K562 (cell line): ENCODE measurements at regions not wholly inside any gene's neighbourhood (a gene's known extent, or its start where the extent isn't known, plus 50 kb on each side); places are given as distances from the start of the nearest gene placed in this dataset.

Experiments used
- ATAC-seq: fragments of 200-7000 bp; cut with Tn5 transposase; 3 replicates; pipeline ENCODE4 v1.9.1; 2020; ENCODE audit warnings: moderate library complexity
- BruUV-seq: library from RNA; stranded (reverse); fragments of 400-500 nt; replicated peaks from 2 replicates; lab custom pipeline; 2021; lab: Mats Ljungman, UMichigan
- CTCF ChIA-PET: fragments of 300-600 bp; formaldehyde crosslinking; extraction: SDS; loops from one replicate; lab custom pipeline; 2021; ENCODE audit warnings: low intra/inter-chr PET ratio; lab: Yijun Ruan, JAX
- POLR2A ChIA-PET: fragments of 300-600, 350-650 bp; sonication (Branson Sonifier 250); formaldehyde crosslinking; extraction: SDS; loops from one replicate; lab custom pipeline; 2021; ENCODE audit warnings: antibody characterized with exemption, inconsistent platforms; lab: Yijun Ruan, JAX
- DNase-seq, 4 experiments: peaks; one replicate each; pipeline versions ENCODE4 v3.0.0 to v3.0.0-alpha.2; 2011 to 2018; ENCODE audit warnings: low spot score in 3 of 4, mixed read lengths in 3 of 4; ENCODE audit errors: extremely low read depth in 1 of 4
- FAIRE-seq: peaks from 2 replicates; lab custom pipeline; 2011; peaks lifted over from hg19 to GRCh38; lab: Jason Lieb, UNC
- H2AFZ ChIP-seq: 2 replicates; pipeline ENCODE4 v1.6.0; 2011; ENCODE audit warnings: low read depth, low read length, control low read depth, inconsistent platforms
- H3K27ac ChIP-seq: fragments of 200-600 bp; 3 replicates; pipeline ENCODE4 v1.8.0; 2011; ENCODE audit warnings: low read depth, mild to moderate bottlenecking, control low read depth, inconsistent platforms, low read length, moderate library complexity, mixed read lengths; ENCODE audit errors: extremely low read depth
- H3K27me3 ChIP-seq, 2 experiments: fragments of 300-600 bp in 1 of 2; 2 replicates in 1 of 2; 3 replicates in 1 of 2; pipeline versions ENCODE4 v1.6.0 to v1.8.0; 2011; ENCODE audit warnings: inconsistent platforms in 2 of 2, low read length in 2 of 2, mild to moderate bottlenecking in 1 of 2, mixed read lengths in 1 of 2, moderate library complexity in 1 of 2; ENCODE audit not compliant: control insufficient read depth in 2 of 2, insufficient read depth in 2 of 2
- H3K36me3 ChIP-seq: fragments of 300-600 bp; 3 replicates; pipeline ENCODE4 v1.8.0; 2011; ENCODE audit warnings: mild to moderate bottlenecking, low read length, inconsistent platforms; ENCODE audit not compliant: control insufficient read depth, insufficient read depth
- H3K4me1 ChIP-seq, 2 experiments: fragments of 200-600 bp in 1 of 2; replicated peaks in 1 of 2; 2 replicates in 1 of 2; 3 replicates in 1 of 2; pipeline versions ENCODE4 v1.5.1 to v1.8.0; 2011; ENCODE audit warnings: inconsistent platforms in 2 of 2, low read length in 2 of 2, mild to moderate bottlenecking in 1 of 2, mixed read lengths in 1 of 2, moderate library complexity in 1 of 2; ENCODE audit not compliant: control insufficient read depth in 2 of 2, insufficient read depth in 2 of 2
- H3K4me2 ChIP-seq: 2 replicates; pipeline ENCODE4 v1.6.1; 2011; ENCODE audit warnings: low read length, control low read depth, inconsistent platforms, mixed read lengths; ENCODE audit not compliant: insufficient read depth
- H3K4me3 ChIP-seq: fragments of 200-600 bp; sonication (generic), shearing (Covaris generic); 2 replicates; pipeline ENCODE4 v1.5.1; 2016; ENCODE audit warnings: control low read depth, inconsistent platforms
- H3K79me2 ChIP-seq: fragments of 200-600 bp; 3 replicates; pipeline ENCODE4 v1.8.0; 2011; ENCODE audit warnings: low read length, inconsistent platforms; ENCODE audit not compliant: control insufficient read depth, insufficient read depth
- H3K9ac ChIP-seq, 2 experiments: 2 replicates each; pipeline versions ENCODE4 v1.6.0 to v1.6.1; 2011; ENCODE audit warnings: low read depth in 2 of 2, low read length in 2 of 2, control low read depth in 1 of 2, inconsistent platforms in 1 of 2, mild to moderate bottlenecking in 1 of 2, mixed read lengths in 1 of 2; ENCODE audit not compliant: insufficient read depth in 1 of 2
- H3K9me1 ChIP-seq: one replicate; pipeline ENCODE4 v1.6.0; 2011; ENCODE audit warnings: inconsistent platforms, mild to moderate bottlenecking, low read length, moderate library complexity; ENCODE audit not compliant: control insufficient read depth, insufficient read depth
- H3K9me3 ChIP-seq: replicated peaks from 2 replicates; pipeline ENCODE4 v1.5.1; 2011; ENCODE audit warnings: low read depth, low read length, inconsistent platforms; ENCODE audit not compliant: control insufficient read depth, insufficient read depth
- H4K20me1 ChIP-seq: replicated peaks from 2 replicates; pipeline ENCODE4 v1.6.1; 2011; ENCODE audit warnings: low read length, inconsistent platforms, mixed read lengths; ENCODE audit not compliant: control insufficient read depth, insufficient read depth
- EHMT2 ChIP-seq: fragments of 450-650 bp; IDR thresholded peaks from 2 replicates; pipeline ENCODE4 v1.6.1; 2018; ENCODE audit warnings: antibody characterized with exemption
- KDM1A ChIP-seq, 2 experiments: fragments of 450-650 bp; IDR thresholded peaks; 2 replicates each; pipeline ENCODE4 v1.6.1; 2016; ENCODE audit warnings: mild to moderate bottlenecking in 2 of 2
- LCOR ChIP-seq: sonication (generic); formaldehyde crosslinking; IDR thresholded peaks from 2 replicates; pipeline ENCODE4 v1.8.0; 2022; ENCODE audit warnings: mild to moderate bottlenecking, missing genetic modification reagents
- SETDB1 ChIP-seq: IDR thresholded peaks from one replicate; pipeline ENCODE4 v1.6.1; 2012; ENCODE audit warnings: low read length, control low read depth, inconsistent platforms
- TOE1 ChIP-seq, 2 experiments: fragments of 450-650 bp in 1 of 2; sonication (generic) in 1 of 2; formaldehyde crosslinking in 1 of 2; IDR thresholded peaks; 2 replicates each; pipeline versions ENCODE4 v1.7.1 to v1.8.0; 2016 to 2022; ENCODE audit warnings: borderline replicate concordance in 2 of 2, mild to moderate bottlenecking in 2 of 2, antibody characterized with exemption in 1 of 2, inconsistent platforms in 1 of 2, low read depth in 1 of 2, missing genetic modification reagents in 1 of 2, moderate library complexity in 1 of 2
- WGBS: fragments of 100-300 bp; shearing (Covaris generic); methylation state at CpG from one replicate; pipeline ENCODE4 v1.1.6; 2016; ENCODE audit warnings: low coverage, mixed read lengths; ENCODE audit not compliant: insufficient coverage; ENCODE audit errors: missing lambda C conversion rate; 5-methylcytosine and 5-hydroxymethylcytosine counted together
- in situ Hi-C: fragments of 300-500 bp; cut with MboI; formaldehyde crosslinking; loops from 4 replicates; pipeline ENCODE4 v1.15.0; 2018; ENCODE audit warnings: inconsistent platforms, mixed read lengths
- intact Hi-C: fragments of 100-400 bp; cut with micrococcal nuclease; formaldehyde crosslinking; loops from 2 replicates; pipeline ENCODE4 v1.14.2; 2022
- TF ChIP-seq, protein P1 (sequence below): sonication (generic); formaldehyde crosslinking; IDR thresholded peaks from 2 replicates; pipeline ENCODE4 v1.8.0; 2022; ENCODE audit warnings: missing genetic modification reagents, mild to moderate bottlenecking, borderline replicate concordance
- TF ChIP-seq, protein P2 (sequence below): fragments of 250-450 bp; sonication (Bioruptor Pico); IDR thresholded peaks from 2 replicates; pipeline ENCODE4 v1.5.0; 2021
- TF ChIP-seq, protein P3 (sequence below), 2 experiments: fragments of 450-650 bp; formaldehyde crosslinking in 1 of 2; IDR thresholded peaks; 2 replicates each; pipeline versions ENCODE4 v1.4.0 to v1.6.1; 2014 to 2020; ENCODE audit warnings: mild to moderate bottlenecking in 2 of 2, borderline replicate concordance in 1 of 2, low read depth in 1 of 2

DNA sequence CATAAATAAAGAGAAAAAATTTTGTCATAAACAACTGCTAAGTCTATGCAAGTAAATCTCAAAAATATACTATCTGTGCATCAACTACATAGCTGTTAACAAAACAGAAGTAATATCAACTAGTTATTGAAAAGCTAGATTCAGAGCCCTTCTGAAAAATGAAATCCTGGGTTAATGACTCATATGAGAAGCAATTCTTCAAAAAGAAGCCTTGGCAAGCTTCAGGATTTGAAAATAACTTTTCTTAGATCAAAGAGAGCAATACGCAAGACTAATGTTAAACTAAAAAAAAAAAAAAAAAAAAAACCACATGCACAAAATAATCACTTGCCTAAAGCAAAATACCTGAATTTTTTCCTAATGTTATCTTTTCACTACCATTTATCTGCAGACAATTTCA is 566.1 kb upstream of the BOD1L1 start (continued):
- TF ChIP-seq, protein P1, sequence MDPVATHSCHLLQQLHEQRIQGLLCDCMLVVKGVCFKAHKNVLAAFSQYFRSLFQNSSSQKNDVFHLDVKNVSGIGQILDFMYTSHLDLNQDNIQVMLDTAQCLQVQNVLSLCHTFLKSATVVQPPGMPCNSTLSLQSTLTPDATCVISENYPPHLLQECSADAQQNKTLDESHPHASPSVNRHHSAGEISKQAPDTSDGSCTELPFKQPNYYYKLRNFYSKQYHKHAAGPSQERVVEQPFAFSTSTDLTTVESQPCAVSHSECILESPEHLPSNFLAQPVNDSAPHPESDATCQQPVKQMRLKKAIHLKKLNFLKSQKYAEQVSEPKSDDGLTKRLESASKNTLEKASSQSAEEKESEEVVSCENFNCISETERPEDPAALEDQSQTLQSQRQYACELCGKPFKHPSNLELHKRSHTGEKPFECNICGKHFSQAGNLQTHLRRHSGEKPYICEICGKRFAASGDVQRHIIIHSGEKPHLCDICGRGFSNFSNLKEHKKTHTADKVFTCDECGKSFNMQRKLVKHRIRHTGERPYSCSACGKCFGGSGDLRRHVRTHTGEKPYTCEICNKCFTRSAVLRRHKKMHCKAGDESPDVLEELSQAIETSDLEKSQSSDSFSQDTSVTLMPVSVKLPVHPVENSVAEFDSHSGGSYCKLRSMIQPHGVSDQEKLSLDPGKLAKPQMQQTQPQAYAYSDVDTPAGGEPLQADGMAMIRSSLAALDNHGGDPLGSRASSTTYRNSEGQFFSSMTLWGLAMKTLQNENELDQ (CRISPR knock-in tag) = no peak
- no peak for TF ChIP-seq KDM1A (IDR thresholded peaks at IDR 0.05)
- TF ChIP-seq SETDB1 = no peak
- no peak for TF ChIP-seq TOE1 (IDR thresholded peaks at IDR 0.05; ENCODE audit: borderline replicate concordance)
- no peak for TF ChIP-seq TOE1 (CRISPR knock-in tag; IDR thresholded peaks at IDR 0.05; ENCODE audit: borderline replicate concordance, low read depth)
- TF ChIP-seq, protein P2, sequence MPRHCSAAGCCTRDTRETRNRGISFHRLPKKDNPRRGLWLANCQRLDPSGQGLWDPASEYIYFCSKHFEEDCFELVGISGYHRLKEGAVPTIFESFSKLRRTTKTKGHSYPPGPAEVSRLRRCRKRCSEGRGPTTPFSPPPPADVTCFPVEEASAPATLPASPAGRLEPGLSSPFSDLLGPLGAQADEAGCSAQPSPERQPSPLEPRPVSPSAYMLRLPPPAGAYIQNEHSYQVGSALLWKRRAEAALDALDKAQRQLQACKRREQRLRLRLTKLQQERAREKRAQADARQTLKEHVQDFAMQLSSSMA (CRISPR knock-in tag) = no peak
- TF ChIP-seq, all 486 proteins: peak for 0

DNA sequence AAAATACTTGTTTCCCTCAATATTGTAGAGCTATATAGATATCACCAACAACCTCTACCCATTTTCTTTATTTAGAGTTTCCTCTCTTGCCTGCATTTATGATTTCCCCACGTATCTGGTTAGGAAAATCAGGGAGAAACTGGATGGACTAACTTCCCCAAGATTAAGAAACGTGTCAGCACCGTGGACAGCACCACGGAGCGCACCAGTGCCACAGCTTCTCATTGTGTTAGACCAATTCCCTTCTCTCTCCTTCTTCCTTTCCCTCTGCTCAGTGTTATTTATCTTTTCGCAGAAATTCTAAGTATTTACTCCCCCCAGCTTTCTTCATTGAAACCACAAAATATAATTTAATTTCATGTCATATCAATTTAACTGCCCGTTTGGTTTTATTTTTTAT is 568.6 kb upstream of the BOD1L1 start:
- POLR2A ChIA-PET = no interaction called here
- no peak overlapping the region for H2AFZ ChIP-seq
- no peak overlapping the region for H3K4me3 ChIP-seq
- CTCF ChIA-PET = no interaction called here
- in situ Hi-C loops = no loop called here
- no peaks in the 10 kb centered on the region for H3K9me3 ChIP-seq
- no peak overlapping the region for H3K9ac ChIP-seq
- H4K20me1 ChIP-seq = no peaks in the 10 kb centered on the region
- H3K79me2 ChIP-seq = no peaks in the 10 kb centered on the region
- H3K27me3 ChIP-seq = no peaks in the 10 kb centered on the region
- H3K4me1 ChIP-seq = no peaks in the 10 kb centered on the region
- 0% methylated on average over 7 of the region's 7 CpGs for WGBS
- no peak for FAIRE-seq
- no peaks in the 10 kb centered on the region for H3K9me1 ChIP-seq
- H3K27ac ChIP-seq = no peak overlapping the region
- DNase-seq = peak in 2 of 4 experiments; percentile 7 to 8
- ATAC-seq = no peak
- H3K36me3 ChIP-seq = no peaks in the 10 kb centered on the region
- intact Hi-C loops = no loop called here
- no TSS peak for BruUV-seq
- TF ChIP-seq EHMT2 (peak; percentile 66; the same call in 1 of the 2 replicates), LCOR (CRISPR knock-in tag) (no peak)
- TF ChIP-seq, protein P3, sequence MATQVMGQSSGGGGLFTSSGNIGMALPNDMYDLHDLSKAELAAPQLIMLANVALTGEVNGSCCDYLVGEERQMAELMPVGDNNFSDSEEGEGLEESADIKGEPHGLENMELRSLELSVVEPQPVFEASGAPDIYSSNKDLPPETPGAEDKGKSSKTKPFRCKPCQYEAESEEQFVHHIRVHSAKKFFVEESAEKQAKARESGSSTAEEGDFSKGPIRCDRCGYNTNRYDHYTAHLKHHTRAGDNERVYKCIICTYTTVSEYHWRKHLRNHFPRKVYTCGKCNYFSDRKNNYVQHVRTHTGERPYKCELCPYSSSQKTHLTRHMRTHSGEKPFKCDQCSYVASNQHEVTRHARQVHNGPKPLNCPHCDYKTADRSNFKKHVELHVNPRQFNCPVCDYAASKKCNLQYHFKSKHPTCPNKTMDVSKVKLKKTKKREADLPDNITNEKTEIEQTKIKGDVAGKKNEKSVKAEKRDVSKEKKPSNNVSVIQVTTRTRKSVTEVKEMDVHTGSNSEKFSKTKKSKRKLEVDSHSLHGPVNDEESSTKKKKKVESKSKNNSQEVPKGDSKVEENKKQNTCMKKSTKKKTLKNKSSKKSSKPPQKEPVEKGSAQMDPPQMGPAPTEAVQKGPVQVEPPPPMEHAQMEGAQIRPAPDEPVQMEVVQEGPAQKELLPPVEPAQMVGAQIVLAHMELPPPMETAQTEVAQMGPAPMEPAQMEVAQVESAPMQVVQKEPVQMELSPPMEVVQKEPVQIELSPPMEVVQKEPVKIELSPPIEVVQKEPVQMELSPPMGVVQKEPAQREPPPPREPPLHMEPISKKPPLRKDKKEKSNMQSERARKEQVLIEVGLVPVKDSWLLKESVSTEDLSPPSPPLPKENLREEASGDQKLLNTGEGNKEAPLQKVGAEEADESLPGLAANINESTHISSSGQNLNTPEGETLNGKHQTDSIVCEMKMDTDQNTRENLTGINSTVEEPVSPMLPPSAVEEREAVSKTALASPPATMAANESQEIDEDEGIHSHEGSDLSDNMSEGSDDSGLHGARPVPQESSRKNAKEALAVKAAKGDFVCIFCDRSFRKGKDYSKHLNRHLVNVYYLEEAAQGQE (IDR thresholded peaks at IDR 0.05; ENCODE audit: borderline replicate concordance) = peak; percentile 87
- TF ChIP-seq, protein P3 (CRISPR knock-in tag; IDR thresholded peaks at IDR 0.05; ENCODE audit: low read depth) = 0 out of 2 replicates have a peak, but pooled peaks have one; percentile 49
- TF ChIP-seq, all 486 proteins: peak for 2
- H3K4me2 ChIP-seq = no peak overlapping the region
